PC-9 (cell line): ENCODE measurements at regions not wholly inside any gene's neighbourhood (a gene's known extent, or its start where the extent isn't known, plus 50 kb on each side); places are given as distances from the start of the nearest gene placed in this dataset.

ENCODE experiments used
- CTCF ChIP-seq: fragments of 200-600 bp; sonication (generic); conservative IDR thresholded peaks from 2 replicates; pipeline ENCODE4 v1.6.1; 2017; ENCODE audit warnings: mixed run types, antibody characterized with exemption, mild to moderate bottlenecking, moderate library complexity
- EZH2 ChIP-seq: fragments of 200-600 bp; sonication (generic); IDR thresholded peaks from 2 replicates; pipeline ENCODE4 v1.8.0; 2017; ENCODE audit warnings: antibody characterized with exemption, low read depth

GRCh38 chr1:234977875-234978396 is 150.7 kb downstream of the TOMM20 start:
- no peak for TF ChIP-seq CTCF
- TF ChIP-seq EZH2: no peak
